ENCODE measurements at regions not wholly inside any gene's neighbourhood (a gene's known extent, or its start where the extent isn't known, plus 50 kb on each side); places are given as distances from the start of the nearest gene placed in this dataset.

- peak overlapping the region; percentile 33 for H3K9ac ChIP-seq (ENCODE audit: low read length)
- 100% methylated on average over 1 of the region's 2 CpGs for WGBS
- no peak overlapping the region for H4K91ac ChIP-seq (ENCODE audit: low read length)
- H3K27me3 ChIP-seq (ENCODE audit: control insufficient read depth in 1 of 2, insufficient read depth in 1 of 2, low read length in 2 of 2), result no peaks in the 10 kb centered on the region
- H3K18ac ChIP-seq (ENCODE audit: low read depth in 1 of 2, low read length in 2 of 2), result no peak overlapping the region
- H2BK5ac ChIP-seq (ENCODE audit: low read depth, low read length, poor library complexity, severe bottlenecking), result no peak overlapping the region
- no peak overlapping the region for H3K27ac ChIP-seq (ENCODE audit: low read length, poor library complexity, severe bottlenecking)
- DNase-seq, result no peak
- no peak overlapping the region for H2BK15ac ChIP-seq (ENCODE audit: low read depth, poor library complexity, severe bottlenecking)
- no peak overlapping the region for H2AFZ ChIP-seq (ENCODE audit: low read depth, low read length)
- no peaks in the 10 kb centered on the region for H3K9me3 ChIP-seq (ENCODE audit: control insufficient read depth, low read length)
- H3K4me1 ChIP-seq (ENCODE audit: control insufficient read depth, insufficient read depth, low read depth, low read length), result no peaks in the 10 kb centered on the region
- no peak overlapping the region for H3K23ac ChIP-seq (ENCODE audit: low read length in 2 of 2)
- H2AK5ac ChIP-seq (ENCODE audit: low read length, severe bottlenecking), result no peak overlapping the region
- H3K14ac ChIP-seq (ENCODE audit: low read length in 2 of 2), result no peak overlapping the region
- H2BK120ac ChIP-seq (ENCODE audit: low read depth, low read length), result no peak overlapping the region
- H3K36me3 ChIP-seq (ENCODE audit: control insufficient read depth in 1 of 2, insufficient read depth in 2 of 2, low read depth in 1 of 2, low read length in 2 of 2), result no peaks in the 10 kb centered on the region
- H2BK12ac ChIP-seq (ENCODE audit: low read length in 2 of 2), result no peak overlapping the region
- H3K4me3 ChIP-seq (ENCODE audit: insufficient read depth in 1 of 2, low read depth in 1 of 2, low read length in 2 of 2), result no peak overlapping the region
- H3K79me1 ChIP-seq (replicated peaks; ENCODE audit: low read length, poor library complexity, severe bottlenecking), result no peaks in the 10 kb centered on the region
- no peak overlapping the region for H3K4me2 ChIP-seq (ENCODE audit: low read length, poor library complexity, severe bottlenecking)
- no peak overlapping the region for H4K8ac ChIP-seq (ENCODE audit: low read length)
- no peak overlapping the region for H3K4ac ChIP-seq (ENCODE audit: low read depth in 1 of 2, low read length in 2 of 2)
Measured at GRCh38 chr6:100209323-100210136, 215.5 kb upstream of the MCHR2 start.

GRCh38 chr6:100203400-100203799 lies 209.4 kb upstream of the MCHR2 start:
- H4K91ac ChIP-seq (ENCODE audit: low read length), result no peak overlapping the region
- peak overlapping the region; percentile 79 for H3K9ac ChIP-seq (ENCODE audit: low read length)
- peak; percentile 91 for DNase-seq
- no peak overlapping the region for H3K4ac ChIP-seq (ENCODE audit: low read depth in 1 of 2, low read length in 2 of 2)
- 55% methylated on average over 1 of the region's 3 CpGs for WGBS
- H3K4me3 ChIP-seq (ENCODE audit: insufficient read depth in 1 of 2, low read depth in 1 of 2, low read length in 2 of 2), result no peak overlapping the region
- H3K18ac ChIP-seq (ENCODE audit: low read depth in 1 of 2, low read length in 2 of 2), result peak overlapping the region in 1 of 2 experiments; percentile 62
- no peak overlapping the region for H2BK15ac ChIP-seq (ENCODE audit: low read depth, poor library complexity, severe bottlenecking)
- no peaks in the 10 kb centered on the region for H3K79me1 ChIP-seq (replicated peaks; ENCODE audit: low read length, poor library complexity, severe bottlenecking)
- no peak overlapping the region for H3K14ac ChIP-seq (ENCODE audit: low read length in 2 of 2)
- H4K8ac ChIP-seq (ENCODE audit: low read length), result no peak overlapping the region
- no peaks in the 10 kb centered on the region for H3K36me3 ChIP-seq (ENCODE audit: control insufficient read depth in 1 of 2, insufficient read depth in 2 of 2, low read depth in 1 of 2, low read length in 2 of 2)
- peaks cover 3% of the 10 kb centered on the region for H3K4me1 ChIP-seq (ENCODE audit: control insufficient read depth, insufficient read depth, low read depth, low read length)
- peak overlapping the region; percentile 89 for H3K27ac ChIP-seq (ENCODE audit: low read length, poor library complexity, severe bottlenecking)
- no peaks in the 10 kb centered on the region for H3K27me3 ChIP-seq (ENCODE audit: control insufficient read depth in 1 of 2, insufficient read depth in 1 of 2, low read length in 2 of 2)
- H2BK120ac ChIP-seq (ENCODE audit: low read depth, low read length), result no peak overlapping the region
- H3K9me3 ChIP-seq (ENCODE audit: control insufficient read depth, low read length), result no peaks in the 10 kb centered on the region
- H3K4me2 ChIP-seq (ENCODE audit: low read length, poor library complexity, severe bottlenecking), result no peak overlapping the region
- H2AK5ac ChIP-seq (ENCODE audit: low read length, severe bottlenecking), result peak overlapping the region; percentile 96
- no peak overlapping the region for H3K23ac ChIP-seq (ENCODE audit: low read length in 2 of 2)
- no peak overlapping the region for H2AFZ ChIP-seq (ENCODE audit: low read depth, low read length)
- no peak overlapping the region for H2BK5ac ChIP-seq (ENCODE audit: low read depth, low read length, poor library complexity, severe bottlenecking)
- H2BK12ac ChIP-seq (ENCODE audit: low read length in 2 of 2), result peak overlapping the region in 1 of 2 experiments; percentile 10

- H4K8ac ChIP-seq (ENCODE audit: low read length), result peak overlapping the region; percentile 66
- no peaks in the 10 kb centered on the region for H3K9me3 ChIP-seq (ENCODE audit: control insufficient read depth, low read length)
- no peaks in the 10 kb centered on the region for H3K36me3 ChIP-seq (ENCODE audit: control insufficient read depth in 1 of 2, insufficient read depth in 2 of 2, low read depth in 1 of 2, low read length in 2 of 2)
- peak overlapping the region; percentile 46 for H2AK5ac ChIP-seq (ENCODE audit: low read length, severe bottlenecking)
- H3K23ac ChIP-seq (ENCODE audit: low read length in 2 of 2), result no peak overlapping the region
- 0% methylated on average over 1 of the region's 2 CpGs for WGBS
- H3K79me1 ChIP-seq (replicated peaks; ENCODE audit: low read length, poor library complexity, severe bottlenecking), result no peaks in the 10 kb centered on the region
- H2AFZ ChIP-seq (ENCODE audit: low read depth, low read length), result no peak overlapping the region
- H3K4me3 ChIP-seq (ENCODE audit: insufficient read depth in 1 of 2, low read depth in 1 of 2, low read length in 2 of 2), result no peak overlapping the region
- H3K4ac ChIP-seq (ENCODE audit: low read depth in 1 of 2, low read length in 2 of 2), result peak overlapping the region in 1 of 2 experiments; percentile 24
- no peak overlapping the region for H2BK5ac ChIP-seq (ENCODE audit: low read depth, low read length, poor library complexity, severe bottlenecking)
- no peaks in the 10 kb centered on the region for H3K27me3 ChIP-seq (ENCODE audit: control insufficient read depth in 1 of 2, insufficient read depth in 1 of 2, low read length in 2 of 2)
- peak overlapping the region; percentile 79 for H3K27ac ChIP-seq (ENCODE audit: low read length, poor library complexity, severe bottlenecking)
- no peak overlapping the region for H2BK120ac ChIP-seq (ENCODE audit: low read depth, low read length)
- H3K14ac ChIP-seq (ENCODE audit: low read length in 2 of 2), result no peak overlapping the region
- no peak overlapping the region for H4K91ac ChIP-seq (ENCODE audit: low read length)
- H2BK15ac ChIP-seq (ENCODE audit: low read depth, poor library complexity, severe bottlenecking), result no peak overlapping the region
- no peak overlapping the region for H3K4me2 ChIP-seq (ENCODE audit: low read length, poor library complexity, severe bottlenecking)
- peaks cover 3% of the 10 kb centered on the region for H3K4me1 ChIP-seq (ENCODE audit: control insufficient read depth, insufficient read depth, low read depth, low read length)
- peak; percentile 95 for DNase-seq
- peak overlapping the region in 1 of 2 experiments; percentile 79 for H3K18ac ChIP-seq (ENCODE audit: low read depth in 1 of 2, low read length in 2 of 2)
- peak overlapping the region; percentile 79 for H3K9ac ChIP-seq (ENCODE audit: low read length)
- peak overlapping the region in 1 of 2 experiments; percentile 45 for H2BK12ac ChIP-seq (ENCODE audit: low read length in 2 of 2)
Measured at GRCh38 chr6:100202417-100203194, 208.6 kb upstream of the MCHR2 start.
